ENCODE measurements at regions not wholly inside any gene's neighbourhood (a gene's known extent, or its start where the extent isn't known, plus 50 kb on each side); places are given as distances from the start of the nearest gene placed in this dataset.

GRCh38 chr2:118257696-118258095, 169.4 kb downstream of the INSIG2 start:
- TF ChIP-seq CTCF (IDR thresholded peaks at IDR 0.05; ENCODE audit: poor library complexity, severe bottlenecking) (no peak), POLR2AphosphoS5 (IDR thresholded peaks at IDR 0.05) (no peak), EP300 (conservative IDR thresholded peaks at IDR 0.05; ENCODE audit: poor library complexity, severe bottlenecking) (no peak), MXI1 (conservative IDR thresholded peaks at IDR 0.05; ENCODE audit: poor library complexity, severe bottlenecking) (no peak), EZH2 (IDR thresholded peaks at IDR 0.05; ENCODE audit: borderline replicate concordance, insufficient read depth, low read length, poor library complexity, severe bottlenecking) (no peak), SMC3 (conservative IDR thresholded peaks at IDR 0.05; ENCODE audit: poor library complexity) (no peak), RAD21 (conservative IDR thresholded peaks at IDR 0.05) (no peak), REST (IDR thresholded peaks at IDR 0.05; ENCODE audit: borderline replicate concordance) (no peak)
